SK-N-SH treated with all-trans-retinoic acid at 6 μM for 48 hours (cell line): ENCODE measurements at regions not wholly inside any gene's neighbourhood (a gene's known extent, or its start where the extent isn't known, plus 50 kb on each side); places are given as distances from the start of the nearest gene placed in this dataset.

Experiments used
- ARNTL ChIP-seq: fragments of 450-650 bp; formaldehyde crosslinking; IDR thresholded peaks from 2 replicates; pipeline ENCODE4 v1.5.0; 2020; ENCODE audit warnings: low read depth, mild to moderate bottlenecking, moderate library complexity, borderline replicate concordance
- CSDC2 ChIP-seq: fragments of 250-450 bp; sonication (Bioruptor Pico); IDR thresholded peaks from 2 replicates; pipeline ENCODE4 v1.5.0; 2020; ENCODE audit warnings: mild to moderate bottlenecking, moderate library complexity
- POU6F1 ChIP-seq: fragments of 250-450 bp; sonication (Bioruptor Pico); IDR thresholded peaks from 2 replicates; pipeline ENCODE4 v1.8.0; 2021; ENCODE audit warnings: low read depth, mild to moderate bottlenecking, moderate library complexity, borderline replicate concordance
- PPARA ChIP-seq: fragments of 250-450 bp; sonication (Bioruptor Pico); IDR thresholded peaks from 2 replicates; pipeline ENCODE4 v1.5.0; 2020; ENCODE audit warnings: mild to moderate bottlenecking, borderline replicate concordance
- RARB ChIP-seq: fragments of 250-450 bp; sonication (Bioruptor Pico); IDR thresholded peaks from 2 replicates; pipeline ENCODE4 v1.8.0; 2021; ENCODE audit warnings: mild to moderate bottlenecking, moderate library complexity
- TCF4 ChIP-seq: fragments of 250-450 bp; sonication (Bioruptor Pico); IDR thresholded peaks from 2 replicates; pipeline ENCODE4 v1.8.0; 2021; ENCODE audit warnings: mild to moderate bottlenecking, moderate library complexity, borderline replicate concordance
- ZC3H10 ChIP-seq: fragments of 250-450 bp; sonication (Bioruptor Pico); IDR thresholded peaks from 2 replicates; pipeline ENCODE4 v1.5.1; 2021; ENCODE audit warnings: mild to moderate bottlenecking, moderate library complexity
- ZNF565 ChIP-seq: fragments of 450-650 bp; formaldehyde crosslinking; conservative IDR thresholded peaks from 2 replicates; pipeline ENCODE4 v1.5.0; 2020; ENCODE audit warnings: low read depth, mild to moderate bottlenecking, moderate library complexity
- ZNF70 ChIP-seq: fragments of 450-650 bp; formaldehyde crosslinking; IDR thresholded peaks from 2 replicates; pipeline ENCODE4 v1.5.0; 2020; ENCODE audit warnings: mild to moderate bottlenecking, moderate library complexity

DNA sequence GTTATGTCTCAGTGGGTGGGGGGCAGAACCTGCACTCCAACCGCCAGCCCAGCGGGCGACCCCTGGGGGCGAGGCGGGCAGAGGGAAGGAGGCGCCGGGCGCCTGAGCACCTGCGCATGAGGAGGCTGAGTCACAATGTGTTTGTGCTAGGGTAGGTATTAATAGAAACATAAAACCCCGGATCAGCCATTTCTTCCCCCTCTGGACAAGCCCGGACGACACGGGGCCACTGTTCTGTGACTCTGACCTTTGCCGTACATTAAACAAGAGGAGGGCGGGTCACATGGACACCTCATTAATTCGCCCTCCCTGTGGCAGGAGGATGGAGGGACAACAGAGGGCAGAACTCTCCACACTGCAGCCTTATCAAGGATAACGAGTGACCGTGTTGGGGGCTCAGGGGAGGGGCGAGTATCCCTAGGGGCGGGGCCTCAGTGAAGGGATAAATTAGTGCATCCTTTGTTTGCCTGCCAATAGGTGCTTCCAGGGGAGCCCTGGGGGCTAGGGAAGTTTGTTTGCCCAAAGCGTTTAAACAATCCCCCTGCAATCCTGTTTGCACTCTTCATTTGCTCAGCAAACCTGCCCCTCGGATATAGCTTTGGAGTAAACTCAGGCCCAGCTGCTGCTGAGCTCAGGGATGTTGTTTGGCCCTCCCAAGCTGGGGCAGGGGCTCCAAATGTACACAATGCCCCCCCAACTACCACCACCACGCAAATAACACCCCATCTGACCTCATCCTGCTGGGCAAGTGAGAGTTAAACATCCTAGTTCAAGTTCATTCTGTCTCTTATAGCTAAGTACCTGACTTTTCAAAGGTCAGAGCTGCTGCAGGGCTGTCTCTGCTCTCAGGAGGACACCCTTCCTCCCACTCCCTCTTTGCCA is 171.2 kb upstream of the GLI2 start:
- TF ChIP-seq PPARA (CRISPR knock-in tag) = no peak
- TF ChIP-seq ARNTL (CRISPR knock-in tag) = no peak
- no peak for TF ChIP-seq TCF4 (CRISPR knock-in tag)
- TF ChIP-seq ZNF70 (CRISPR knock-in tag) = no peak
- TF ChIP-seq ZC3H10 = no peak
- no peak for TF ChIP-seq RARB
- no peak for TF ChIP-seq POU6F1 (CRISPR knock-in tag)
- no peak for TF ChIP-seq ZNF565
- TF ChIP-seq CSDC2 (CRISPR knock-in tag) = no peak
